Transverse colon (tissue), 4 donors: ENCODE measurements at regions not wholly inside any gene's neighbourhood (a gene's known extent, or its start where the extent isn't known, plus 50 kb on each side); places are given as distances from the start of the nearest gene placed in this dataset.

Source experiments
- DNase-seq: peaks from one replicate; pipeline ENCODE4 v3.0.0-alpha.2; 2019
- H3K27ac ChIP-seq, 4 donors: fragments of 200-600 bp; sonication (generic); 2 replicates each; pipeline ENCODE4 v1.5.1; 2016 to 2018; ENCODE audit warnings: inconsistent platforms in 4 of 4
- H3K27me3 ChIP-seq: fragments of 200-600 bp; sonication (generic); 2 replicates; pipeline ENCODE4 v1.5.1; 2017; ENCODE audit warnings: inconsistent platforms
- H3K36me3 ChIP-seq, 4 donors: fragments of 200-600 bp; sonication (generic); 2 replicates each; pipeline ENCODE4 v1.5.1; 2017 to 2019; ENCODE audit warnings: inconsistent platforms in 4 of 4
- H3K4me1 ChIP-seq, 4 donors: fragments of 200-600 bp; sonication (generic); 2 replicates each; pipeline ENCODE4 v1.5.1; 2017 to 2020; ENCODE audit warnings: inconsistent platforms in 4 of 4
- H3K4me3 ChIP-seq, 4 donors: fragments of 200-600 bp; sonication (generic); 1 replicate in 1 of 4; 2 replicates in 3 of 4; pipeline versions ENCODE4 v1.5.1 to v1.6.1; 2017 to 2019; ENCODE audit warnings: inconsistent platforms in 4 of 4
- H3K9me3 ChIP-seq, 2 donors: fragments of 200-600 bp; sonication (generic); 2 replicates each; pipeline ENCODE4 v1.5.1; 2017 to 2019; ENCODE audit warnings: inconsistent platforms in 2 of 2
- CTCF ChIP-seq, 5 experiments: fragments of 200-600 bp in 3 of 5; fragments of 450-650 bp in 2 of 5; sonication (generic) in 3 of 5; IDR thresholded peaks; 1 replicate in 2 of 5; 2 replicates in 3 of 5; pipeline ENCODE4 v1.5.1; 2016 to 2017; ENCODE audit warnings: antibody characterized with exemption in 5 of 5, inconsistent platforms in 3 of 5, mild to moderate bottlenecking in 2 of 5, moderate library complexity in 1 of 5
- EP300 ChIP-seq: sonication (generic); formaldehyde crosslinking; IDR thresholded peaks from one replicate; pipeline ENCODE4 v1.6.1; 2017; ENCODE audit warnings: antibody characterized with exemption, low read depth
- POLR2A ChIP-seq: fragments of 450-650 bp; IDR thresholded peaks from one replicate; pipeline ENCODE4 v1.6.1; 2016; ENCODE audit warnings: antibody characterized with exemption, mild to moderate bottlenecking, moderate library complexity
- POLR2AphosphoS5 ChIP-seq, 3 donors: sonication (generic); formaldehyde crosslinking; IDR thresholded peaks; one replicate each; pipeline ENCODE4 v1.6.1; 2016; ENCODE audit warnings: antibody characterized with exemption in 3 of 3
- WGBS, 2 donors: methylation state at CpG; one replicate each; pipeline ENCODE4 v1.1.5; 2018; ENCODE audit warnings: low coverage in 1 of 2; 5-methylcytosine and 5-hydroxymethylcytosine counted together
- in situ Hi-C, 4 donors: fragments of 200-750 bp; cut with MboI; loops; one replicate each; pipeline versions ENCODE4 v1.15.0 to v1.15.1; 2017; ENCODE audit warnings: low sequenced_read_pairs in 3 of 4, low pct_ligation_motif_present in 1 of 4, low pct_unique_long_range_greater_than_20kb in 1 of 4
- intact Hi-C: fragments of 100-400 bp; cut with DNase I; formaldehyde crosslinking; loops from one replicate; pipeline ENCODE4 v1.15.1; 2023; ENCODE audit warnings: low total_unique reads

- no peaks in the 10 kb centered on the region for H3K27me3 ChIP-seq
- in situ Hi-C loops = no loop called here
- H3K9me3 ChIP-seq = no peaks in the 10 kb centered on the region
- intact Hi-C loops = no loop called here
- WGBS, 2 donors = 77% methylated on average over 1 of the region's 1 CpG; no CpG with 5 or more reads in 1 of the 2 donors
- no peak overlapping the region for H3K4me3 ChIP-seq
- no peak overlapping the region for H3K27ac ChIP-seq
- no peaks in the 10 kb centered on the region for H3K4me1 ChIP-seq
- TF ChIP-seq EP300 = no peak
- no peak for TF ChIP-seq CTCF (IDR thresholded peaks at IDR 0.05)
- no peak for TF ChIP-seq POLR2AphosphoS5 (IDR thresholded peaks at IDR 0.05)
- no peak for TF ChIP-seq POLR2A
- H3K36me3 ChIP-seq = no peaks in the 10 kb centered on the region
- DNase-seq = no peak
Observed at GRCh38 chr6:145258122-145258521, 477.2 kb downstream of the EPM2A start.

- intact Hi-C loops (no loop called here), in situ Hi-C loops (no loop called here)
- Histone ChIP-seq H3K4me1 (no peaks in the 10 kb centered on the region), H3K9me3 (no peaks in the 10 kb centered on the region), H3K27me3 (no peaks in the 10 kb centered on the region), H3K36me3 (no peaks in the 10 kb centered on the region), H3K27ac (no peak overlapping the region), H3K4me3 (no peak overlapping the region)
- no peak for TF ChIP-seq POLR2A
- TF ChIP-seq CTCF (IDR thresholded peaks at IDR 0.05) = no peak
- TF ChIP-seq EP300 = no peak
- no peak for TF ChIP-seq POLR2AphosphoS5 (IDR thresholded peaks at IDR 0.05)
- WGBS, 2 donors = 85 to 92% methylated on average over 2 of the region's 2 CpGs
- no peak for DNase-seq
Observed at GRCh38 chr6:145260484-145261175, 474.7 kb downstream of the EPM2A start.

DNA sequence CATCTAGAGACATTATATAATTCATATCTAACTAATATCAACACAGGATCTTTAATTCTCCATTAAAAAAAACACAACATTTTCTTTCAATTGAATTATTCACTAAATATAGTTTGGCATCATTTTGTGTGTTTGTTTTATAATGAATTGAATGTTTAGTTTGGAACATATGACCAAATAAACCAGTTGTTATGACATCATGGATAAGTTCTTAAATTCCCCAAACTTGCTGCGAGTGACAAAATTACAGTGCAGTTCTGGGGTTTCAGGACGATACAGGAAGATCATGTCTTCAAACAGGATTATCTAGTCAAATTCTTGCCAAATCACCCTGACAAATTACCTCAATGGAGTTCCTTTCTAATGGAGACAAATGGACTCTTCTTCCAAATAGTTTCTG is 473.6 kb downstream of the EPM2A start:
- no peak for DNase-seq
- TF ChIP-seq CTCF (IDR thresholded peaks at IDR 0.05) (no peak), POLR2AphosphoS5 (IDR thresholded peaks at IDR 0.05) (no peak), EP300 (no peak), POLR2A (no peak)
- no peaks in the 10 kb centered on the region for H3K9me3 ChIP-seq
- no peak overlapping the region for H3K27ac ChIP-seq
- intact Hi-C loops = no loop called here
- 73 to 100% methylated on average over 1 to 2 of the region's 2 CpGs for WGBS, 2 donors
- H3K4me3 ChIP-seq = no peak overlapping the region
- no peaks in the 10 kb centered on the region for H3K27me3 ChIP-seq
- no peaks in the 10 kb centered on the region for H3K4me1 ChIP-seq
- in situ Hi-C loops = no loop called here
- H3K36me3 ChIP-seq = no peaks in the 10 kb centered on the region

- Histone ChIP-seq H3K4me3 (no peak overlapping the region), H3K4me1 (peaks cover 0 to 8% (median 3%) of the 10 kb centered on the region in 4 donors), H3K36me3 (no peaks in the 10 kb centered on the region), H3K27me3 (no peaks in the 10 kb centered on the region), H3K9me3 (no peaks in the 10 kb centered on the region), H3K27ac (no peak overlapping the region)
- in situ Hi-C loops = no loop called here
- no peak for DNase-seq
- intact Hi-C loops = no loop called here
- WGBS, 2 donors = 6 to 27% methylated on average over 1 of the region's 1 CpG
- TF ChIP-seq CTCF (IDR thresholded peaks at IDR 0.05) (no peak), POLR2AphosphoS5 (IDR thresholded peaks at IDR 0.05) (no peak)
Observed at GRCh38 chr6:145262771-145263170, 472.5 kb downstream of the EPM2A start.
